PC-3 (cell line): ENCODE measurements at regions not wholly inside any gene's neighbourhood (a gene's known extent, or its start where the extent isn't known, plus 50 kb on each side); places are given as distances from the start of the nearest gene placed in this dataset.

Experiments used
- EZH2 ChIP-seq: fragments of 300-600 bp; sonication (generic); IDR thresholded peaks from one replicate; pipeline ENCODE4 v1.6.1; 2017; ENCODE audit warnings: antibody characterized with exemption, mild to moderate bottlenecking, low read length; ENCODE audit not compliant: unreplicated experiment
- EZH2phosphoT487 ChIP-seq: fragments of 300-600 bp; sonication (generic); IDR thresholded peaks from 2 replicates; pipeline ENCODE4 v1.6.1; 2018; ENCODE audit warnings: mild to moderate bottlenecking, antibody characterized with exemption, low read length, borderline replicate concordance
- TF ChIP-seq, protein P1 (sequence below): fragments of 300-600 bp; sonication (generic); conservative IDR thresholded peaks from 2 replicates; pipeline ENCODE4 v1.5.1; 2017; ENCODE audit warnings: antibody characterized with exemption, low read depth, mild to moderate bottlenecking, low read length

DNA sequence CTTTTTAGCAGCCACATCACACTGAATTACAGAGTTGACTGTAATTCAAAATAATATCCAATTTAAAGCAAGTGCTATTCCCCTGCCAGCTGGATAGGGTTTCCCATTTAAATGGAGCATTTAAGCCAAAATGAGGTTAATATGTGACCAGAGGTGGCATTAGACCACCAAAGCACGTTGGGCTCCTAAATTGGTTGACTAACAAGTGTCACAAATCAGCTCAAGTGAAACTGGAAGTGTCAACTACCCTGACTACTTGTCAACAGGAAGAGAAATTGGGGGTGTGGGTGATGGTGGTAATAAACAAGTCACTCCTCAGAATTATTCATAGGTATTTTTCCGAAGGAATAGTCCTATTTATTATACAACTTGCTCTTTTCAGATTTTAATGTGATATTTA is 609.6 kb upstream of the TLE4 start:
- TF ChIP-seq, protein P1, sequence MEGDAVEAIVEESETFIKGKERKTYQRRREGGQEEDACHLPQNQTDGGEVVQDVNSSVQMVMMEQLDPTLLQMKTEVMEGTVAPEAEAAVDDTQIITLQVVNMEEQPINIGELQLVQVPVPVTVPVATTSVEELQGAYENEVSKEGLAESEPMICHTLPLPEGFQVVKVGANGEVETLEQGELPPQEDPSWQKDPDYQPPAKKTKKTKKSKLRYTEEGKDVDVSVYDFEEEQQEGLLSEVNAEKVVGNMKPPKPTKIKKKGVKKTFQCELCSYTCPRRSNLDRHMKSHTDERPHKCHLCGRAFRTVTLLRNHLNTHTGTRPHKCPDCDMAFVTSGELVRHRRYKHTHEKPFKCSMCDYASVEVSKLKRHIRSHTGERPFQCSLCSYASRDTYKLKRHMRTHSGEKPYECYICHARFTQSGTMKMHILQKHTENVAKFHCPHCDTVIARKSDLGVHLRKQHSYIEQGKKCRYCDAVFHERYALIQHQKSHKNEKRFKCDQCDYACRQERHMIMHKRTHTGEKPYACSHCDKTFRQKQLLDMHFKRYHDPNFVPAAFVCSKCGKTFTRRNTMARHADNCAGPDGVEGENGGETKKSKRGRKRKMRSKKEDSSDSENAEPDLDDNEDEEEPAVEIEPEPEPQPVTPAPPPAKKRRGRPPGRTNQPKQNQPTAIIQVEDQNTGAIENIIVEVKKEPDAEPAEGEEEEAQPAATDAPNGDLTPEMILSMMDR, result no peak
- no peak for TF ChIP-seq EZH2
- no peak for TF ChIP-seq EZH2phosphoT487
